Naive thymus-derived CD4-positive, alpha-beta T cell (primary cell): ENCODE measurements at regions not wholly inside any gene's neighbourhood (a gene's known extent, or its start where the extent isn't known, plus 50 kb on each side); places are given as distances from the start of the nearest gene placed in this dataset.
"Not testable (repeated sequence)": the region's sequence is repeated elsewhere in the genome, so short reads cannot be mapped to it uniquely, and the experiment has no call there.

ENCODE experiments used
- ATAC-seq: fragments of 150-1000 bp; cut with Tn5 transposase; 2 replicates; pipeline ENCODE4 v1.10.0; 2021; ENCODE audit warnings: mild to moderate bottlenecking, moderate library complexity
- CTCF ChIA-PET: fragments of 350-600 bp; sonication (Branson Sonifier 250); formaldehyde crosslinking; loops from one replicate; lab custom pipeline; 2021; ENCODE audit warnings: antibody characterized with exemption; lab: Charles Lee
- POLR2A ChIA-PET: fragments of 350-600 bp; sonication (Branson Sonifier 250); formaldehyde crosslinking; loops from one replicate; lab custom pipeline; 2021; ENCODE audit warnings: antibody characterized with exemption, inconsistent platforms; lab: Charles Lee
- DNase-seq, 9 donors: peaks; one replicate each; pipeline versions ENCODE4 v3.0.0 to v3.0.0-alpha.2; 2020 to 2022; ENCODE audit warnings: mixed read lengths in 1 of 9
- H3K27ac ChIP-seq: one replicate; pipeline ENCODE4 v1.7.0; 2013; ENCODE audit warnings: mild to moderate bottlenecking, low read depth, low read length, moderate library complexity
- H3K27me3 ChIP-seq, 2 donors: one replicate each; pipeline ENCODE4 v1.7.0; 2013; ENCODE audit warnings: low read length in 2 of 2, mild to moderate bottlenecking in 2 of 2, moderate library complexity in 2 of 2; ENCODE audit not compliant: control insufficient read depth in 2 of 2, insufficient read depth in 2 of 2
- H3K36me3 ChIP-seq, 3 experiments: 1 replicate in 2 of 3; 2 replicates in 1 of 3; pipeline ENCODE4 v1.7.0; 2013; ENCODE audit warnings: low read length in 3 of 3, mild to moderate bottlenecking in 3 of 3, moderate library complexity in 1 of 3; ENCODE audit not compliant: insufficient read depth in 3 of 3, control insufficient read depth in 2 of 3
- H3K4me1 ChIP-seq, 2 donors: one replicate each; pipeline ENCODE4 v1.7.0; 2013; ENCODE audit warnings: low read length in 2 of 2, mild to moderate bottlenecking in 2 of 2, moderate library complexity in 1 of 2; ENCODE audit not compliant: control insufficient read depth in 2 of 2, insufficient read depth in 2 of 2
- H3K4me3 ChIP-seq: 2 replicates; pipeline ENCODE4 v1.7.0; 2013; ENCODE audit warnings: mild to moderate bottlenecking, low read length
- H3K9me3 ChIP-seq, 3 experiments: 1 replicate in 2 of 3; 2 replicates in 1 of 3; pipeline ENCODE4 v1.7.0; 2013; ENCODE audit warnings: low read length in 3 of 3; ENCODE audit not compliant: control insufficient read depth in 2 of 3
- H3K27ac Mint-ChIP-seq, 9 donors: one replicate each; pipeline ENCODE4 v1.8.0; 2020 to 2022; ENCODE audit warnings: mixed read lengths in 9 of 9, mild to moderate bottlenecking in 8 of 9, moderate library complexity in 5 of 9, inconsistent platforms in 2 of 9
- H3K27me3 Mint-ChIP-seq, 5 donors: one replicate each; pipeline ENCODE4 v1.8.0; 2021 to 2022; ENCODE audit warnings: mixed read lengths in 5 of 5, mild to moderate bottlenecking in 1 of 5
- H3K36me3 Mint-ChIP-seq, 5 donors: one replicate each; pipeline ENCODE4 v1.8.0; 2020 to 2022; ENCODE audit warnings: mixed read lengths in 5 of 5, mild to moderate bottlenecking in 3 of 5, inconsistent platforms in 1 of 5
- H3K4me1 Mint-ChIP-seq, 7 donors: one replicate each; pipeline ENCODE4 v1.8.0; 2020 to 2022; ENCODE audit warnings: mixed read lengths in 7 of 7, mild to moderate bottlenecking in 3 of 7, inconsistent platforms in 1 of 7
- H3K4me3 Mint-ChIP-seq, 10 donors: one replicate each; pipeline ENCODE4 v1.8.0; 2020 to 2022; ENCODE audit warnings: mild to moderate bottlenecking in 10 of 10, mixed read lengths in 10 of 10, moderate library complexity in 6 of 10, inconsistent platforms in 2 of 10
- H3K9me3 Mint-ChIP-seq, 11 donors: one replicate each; pipeline ENCODE4 v1.8.0; 2020 to 2022; ENCODE audit warnings: mixed read lengths in 11 of 11, mild to moderate bottlenecking in 4 of 11, inconsistent platforms in 1 of 11, moderate library complexity in 1 of 11
- intact Hi-C, 2 donors: fragments of 100-400 bp; cut with micrococcal nuclease; formaldehyde crosslinking; loops; one replicate each; pipeline ENCODE4 v1.15.1; 2023

DNA sequence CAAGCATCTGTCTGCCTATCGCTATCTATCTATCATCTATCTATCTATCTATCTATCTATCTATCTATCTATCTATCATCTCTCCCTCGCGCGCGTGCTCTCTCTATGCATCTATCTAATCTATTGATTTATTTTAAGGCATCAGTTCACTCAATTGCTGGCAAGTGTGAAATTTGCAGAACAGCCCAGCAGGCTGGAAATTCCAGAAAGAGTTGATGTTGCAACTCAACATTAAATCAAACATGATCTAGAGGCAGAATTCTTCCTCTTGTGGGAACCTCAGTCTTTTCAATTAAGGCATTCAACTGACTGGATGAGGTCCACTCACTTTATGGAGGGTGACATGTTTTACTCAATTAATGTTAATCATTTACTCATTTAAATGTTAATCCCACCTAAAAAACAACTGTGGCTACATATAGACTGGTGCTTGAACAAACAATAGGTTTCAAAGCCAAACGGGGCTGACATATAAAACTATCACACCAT, 1210.8 kb downstream of the GALC start:
- H3K27ac Mint-ChIP-seq, result no peak overlapping the region
- intact Hi-C loops, result no loop called here
- ChIA-PET POLR2A (no interaction called here), CTCF (no interaction called here)
- no peaks in the 10 kb centered on the region for H3K27me3 ChIP-seq
- no peak overlapping the region for H3K4me3 ChIP-seq
- no peak overlapping the region for H3K4me3 Mint-ChIP-seq
- no peak overlapping the region for H3K27ac ChIP-seq
- no peak for ATAC-seq
- H3K36me3 Mint-ChIP-seq, result no peaks in the 10 kb centered on the region
- H3K27me3 Mint-ChIP-seq, result no peaks in the 10 kb centered on the region
- no peaks in the 10 kb centered on the region for H3K4me1 Mint-ChIP-seq
- no peaks in the 10 kb centered on the region for H3K4me1 ChIP-seq
- DNase-seq, result no peak
- H3K9me3 Mint-ChIP-seq, result peaks cover 0 to 16% (median 7%) of the 10 kb centered on the region in 11 donors
- H3K9me3 ChIP-seq, result no peaks in the 10 kb centered on the region
- no peaks in the 10 kb centered on the region for H3K36me3 ChIP-seq

DNA sequence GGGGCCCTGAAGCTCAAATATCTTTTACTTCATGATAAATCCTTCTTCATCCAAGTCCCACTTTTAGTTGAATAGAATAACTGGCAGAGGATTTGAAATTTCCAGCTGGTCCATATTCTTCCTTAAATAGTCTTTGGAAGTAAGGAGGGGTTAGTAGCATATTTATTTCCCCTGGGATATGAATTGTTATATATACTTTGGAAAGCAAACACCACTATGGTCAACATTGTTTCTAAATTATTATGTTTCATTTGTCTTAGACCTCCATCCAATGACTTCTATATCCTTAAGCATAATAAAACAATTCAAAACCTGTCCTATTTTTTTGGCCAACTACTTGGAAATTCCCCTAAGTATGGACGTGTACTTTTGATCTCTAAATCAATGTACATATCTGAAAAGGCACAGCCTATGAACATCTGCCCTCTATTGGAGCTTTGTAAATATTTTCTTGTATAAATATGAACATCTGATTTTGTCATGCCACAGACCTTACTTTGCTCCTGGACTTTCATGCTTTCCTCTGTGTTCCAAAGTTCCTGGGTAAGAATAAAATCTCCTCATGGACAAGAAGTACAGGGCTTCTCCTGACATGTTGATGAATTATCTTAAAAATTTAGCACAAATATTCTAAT, 1212.0 kb downstream of the GALC start:
- no peak overlapping the region for H3K27ac ChIP-seq
- H3K27ac Mint-ChIP-seq, result no peak overlapping the region
- no peaks in the 10 kb centered on the region for H3K36me3 ChIP-seq
- ChIA-PET POLR2A (no interaction called here), CTCF (no interaction called here)
- H3K9me3 Mint-ChIP-seq, result peaks cover 0 to 16% (median 7%) of the 10 kb centered on the region in 11 donors
- H3K9me3 ChIP-seq, result no peaks in the 10 kb centered on the region
- no peak overlapping the region for H3K4me3 Mint-ChIP-seq
- H3K4me1 Mint-ChIP-seq, result no peaks in the 10 kb centered on the region
- DNase-seq (no peak), ATAC-seq (no peak)
- H3K4me1 ChIP-seq, result no peaks in the 10 kb centered on the region
- intact Hi-C loops, result no loop called here
- no peaks in the 10 kb centered on the region for H3K27me3 Mint-ChIP-seq
- H3K27me3 ChIP-seq, result no peaks in the 10 kb centered on the region
- H3K36me3 Mint-ChIP-seq, result no peaks in the 10 kb centered on the region
- no peak overlapping the region for H3K4me3 ChIP-seq

DNA sequence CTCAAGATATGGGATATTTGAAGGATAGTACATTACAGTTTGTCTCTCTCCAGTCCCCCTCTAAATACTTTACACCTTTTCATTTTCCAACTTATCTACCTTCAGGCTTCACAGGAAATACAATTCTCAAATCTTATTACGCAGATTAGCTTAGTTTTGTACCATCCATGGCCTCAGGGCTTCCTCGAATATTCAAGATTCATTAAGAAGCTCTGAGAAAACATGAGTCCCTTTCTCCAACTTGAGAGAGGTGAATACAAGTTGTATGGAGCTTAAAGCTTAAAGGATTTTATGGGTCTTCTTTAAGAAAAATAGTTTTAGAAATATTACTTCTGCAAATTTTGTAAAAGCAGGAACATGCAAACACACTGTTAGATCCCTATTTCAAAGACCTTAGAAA, 1212.5 kb downstream of the GALC start:
- no peaks in the 10 kb centered on the region for H3K36me3 Mint-ChIP-seq
- no peak overlapping the region for H3K4me3 Mint-ChIP-seq
- Histone ChIP-seq H3K27ac (no peak overlapping the region), H3K27me3 (no peaks in the 10 kb centered on the region), H3K4me3 (no peak overlapping the region), H3K36me3 (no peaks in the 10 kb centered on the region), H3K4me1 (no peaks in the 10 kb centered on the region), H3K9me3 (no peaks in the 10 kb centered on the region)
- DNase-seq, result no peak
- no peaks in the 10 kb centered on the region for H3K27me3 Mint-ChIP-seq
- no peaks in the 10 kb centered on the region for H3K4me1 Mint-ChIP-seq
- no peak for ATAC-seq
- POLR2A ChIA-PET, result no interaction called here
- peaks cover 0 to 17% (median 7%) of the 10 kb centered on the region in 11 donors for H3K9me3 Mint-ChIP-seq
- intact Hi-C loops, result no loop called here
- CTCF ChIA-PET, result no interaction called here
- no peak overlapping the region for H3K27ac Mint-ChIP-seq

DNA sequence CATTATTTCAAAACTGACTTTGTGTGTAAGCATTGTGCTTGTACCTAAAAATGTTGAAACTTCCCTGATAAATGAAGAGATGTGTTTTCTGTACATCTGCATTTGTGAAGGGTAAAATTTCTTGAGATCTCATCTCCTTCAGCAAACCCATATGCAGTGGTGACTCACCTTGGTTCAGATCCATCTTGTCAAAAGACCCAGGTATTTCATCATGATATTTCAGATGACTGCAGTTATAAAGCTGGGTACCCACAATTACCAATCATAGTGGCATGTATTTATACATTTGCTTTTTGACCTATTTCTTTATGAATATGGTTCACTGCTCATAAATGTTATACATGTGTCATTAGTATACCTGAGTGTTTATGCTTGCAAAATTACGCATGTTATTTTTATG, 1213.6 kb downstream of the GALC start:
- intact Hi-C loops, result no loop called here
- ATAC-seq (no peak), DNase-seq (no peak)
- peaks cover 0 to 19% (median 7%) of the 10 kb centered on the region in 11 donors for H3K9me3 Mint-ChIP-seq
- Histone ChIP-seq H3K4me3 (no peak overlapping the region), H3K4me1 (no peaks in the 10 kb centered on the region), H3K27me3 (no peaks in the 10 kb centered on the region), H3K36me3 (no peaks in the 10 kb centered on the region), H3K27ac (no peak overlapping the region), H3K9me3 (no peaks in the 10 kb centered on the region)
- no peak overlapping the region for H3K27ac Mint-ChIP-seq
- no peaks in the 10 kb centered on the region for H3K27me3 Mint-ChIP-seq
- no peak overlapping the region for H3K4me3 Mint-ChIP-seq
- POLR2A ChIA-PET, result no interaction called here
- H3K36me3 Mint-ChIP-seq, result no peaks in the 10 kb centered on the region
- H3K4me1 Mint-ChIP-seq, result no peaks in the 10 kb centered on the region
- CTCF ChIA-PET, result no interaction called here

DNA sequence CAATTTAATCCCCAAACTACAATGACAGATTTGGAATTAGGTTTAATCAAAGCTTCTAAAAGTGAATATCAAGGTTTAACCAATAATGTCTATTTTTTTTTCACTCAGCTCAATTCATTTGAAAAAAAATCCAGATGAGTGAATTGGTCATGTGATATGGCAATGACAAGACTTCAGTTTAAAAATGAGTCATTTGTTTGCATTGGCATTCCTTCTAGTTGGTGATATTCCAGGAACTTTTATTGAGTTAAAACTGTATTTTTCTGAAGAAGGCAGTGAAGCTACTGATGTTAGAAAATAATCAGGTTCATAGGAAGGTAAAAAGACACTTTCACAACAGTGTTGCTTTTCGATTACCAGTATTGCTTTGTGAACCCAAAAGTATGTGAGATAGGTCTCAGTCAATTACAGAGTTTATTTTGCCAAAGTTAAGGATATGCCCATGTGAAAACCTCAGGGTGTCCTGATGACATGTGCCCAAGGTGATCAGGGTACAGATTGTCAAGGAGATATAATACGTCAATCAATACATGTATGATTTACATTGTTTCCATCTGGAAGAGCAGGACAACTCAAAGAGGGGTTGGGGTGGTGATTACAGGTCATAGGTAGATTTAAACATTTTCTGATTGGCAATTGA, 1214.9 kb downstream of the GALC start:
- H3K4me1 ChIP-seq, result no peaks in the 10 kb centered on the region
- no peaks in the 10 kb centered on the region for H3K9me3 ChIP-seq
- H3K27ac Mint-ChIP-seq, result no peak overlapping the region
- H3K9me3 Mint-ChIP-seq, result peaks cover 1 to 22% (median 9%) of the 10 kb centered on the region in 11 donors
- H3K4me3 ChIP-seq, result no peak overlapping the region
- ChIA-PET CTCF (no interaction called here), POLR2A (no interaction called here)
- H3K36me3 Mint-ChIP-seq, result no peaks in the 10 kb centered on the region
- ATAC-seq (no peak), DNase-seq (no peak)
- H3K36me3 ChIP-seq, result no peaks in the 10 kb centered on the region
- H3K27me3 ChIP-seq, result no peaks in the 10 kb centered on the region
- H3K27me3 Mint-ChIP-seq, result no peaks in the 10 kb centered on the region
- H3K4me3 Mint-ChIP-seq, result no peak overlapping the region
- H3K4me1 Mint-ChIP-seq, result no peaks in the 10 kb centered on the region
- intact Hi-C loops, result no loop called here
- no peak overlapping the region for H3K27ac ChIP-seq

DNA sequence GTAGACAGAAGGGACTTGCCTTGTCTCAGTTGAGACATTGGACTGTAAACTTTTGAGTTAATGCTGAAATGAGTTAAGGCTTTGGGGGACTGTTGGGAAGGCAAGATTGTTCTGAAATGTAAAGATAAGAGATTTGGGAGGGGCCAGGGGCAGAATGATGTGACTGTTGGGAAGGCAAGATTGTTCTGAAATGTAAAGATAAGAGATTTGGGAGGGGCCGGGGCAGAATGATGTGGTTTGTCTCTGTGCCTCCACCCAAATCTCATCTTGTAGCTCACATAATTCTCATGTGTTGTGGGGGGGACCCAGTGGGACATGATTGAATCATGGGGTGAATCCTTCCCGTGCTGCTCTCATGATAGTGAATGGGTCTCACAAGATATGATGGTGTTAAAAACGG, 1217.1 kb downstream of the GALC start:
- H3K27ac Mint-ChIP-seq, H3K4me1 ChIP-seq, H3K27me3 ChIP-seq, ATAC-seq, H3K4me3 ChIP-seq, H3K36me3 ChIP-seq, H3K4me1 Mint-ChIP-seq, H3K9me3 ChIP-seq, intact Hi-C loops, CTCF ChIA-PET, H3K27me3 Mint-ChIP-seq, DNase-seq, H3K27ac ChIP-seq, H3K36me3 Mint-ChIP-seq, H3K4me3 Mint-ChIP-seq: not testable (repeated sequence)
- peaks cover 1 to 19% (median 9%) of the 10 kb centered on the region in 11 donors for H3K9me3 Mint-ChIP-seq
- POLR2A ChIA-PET, result interaction anchor here (0.7 kb wide), 1 partner anchor 18 kb away, joined by 3 read pairs; no protein-coding TSS in a partner anchor

DNA sequence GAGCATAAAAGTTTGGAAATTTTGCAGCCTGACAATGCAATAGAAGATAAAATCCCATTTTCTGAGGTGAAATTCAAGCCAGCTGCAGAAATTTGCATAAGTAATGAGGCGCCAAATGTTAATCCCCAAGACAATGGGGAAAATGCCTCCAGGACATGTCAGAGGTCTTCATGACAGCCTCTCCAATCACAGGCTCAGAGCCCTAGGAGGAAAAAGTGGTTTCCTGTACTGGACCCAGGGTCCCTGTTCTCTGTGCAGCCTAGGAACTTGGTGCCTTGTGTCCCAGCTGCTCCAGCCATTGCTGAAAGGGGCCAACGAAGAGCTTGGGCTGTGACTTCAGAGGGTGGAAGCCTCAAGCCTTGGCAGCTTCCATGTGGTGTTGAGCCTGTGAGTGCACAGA, 1218.1 kb downstream of the GALC start:
- Histone ChIP-seq H3K27me3 (no peaks in the 10 kb centered on the region), H3K36me3 (no peaks in the 10 kb centered on the region), H3K4me3 (no peak overlapping the region), H3K9me3 (no peaks in the 10 kb centered on the region), H3K4me1 (no peaks in the 10 kb centered on the region), H3K27ac (no peak overlapping the region)
- no peak for DNase-seq
- Mint-ChIP-seq H3K27ac (no peak overlapping the region), H3K9me3 (peaks cover 0 to 19% (median 9%) of the 10 kb centered on the region in 11 donors), H3K4me3 (no peak overlapping the region), H3K4me1 (no peaks in the 10 kb centered on the region), H3K27me3 (no peaks in the 10 kb centered on the region), H3K36me3 (no peaks in the 10 kb centered on the region)
- intact Hi-C loops, result no loop called here
- ChIA-PET CTCF (no interaction called here), POLR2A (no interaction called here)
- ATAC-seq, result no peak
